ENCODE measurements at regions not wholly inside any gene's neighbourhood (a gene's known extent, or its start where the extent isn't known, plus 50 kb on each side); places are given as distances from the start of the nearest gene placed in this dataset.
"Not testable (repeated sequence)": the region's sequence is repeated elsewhere in the genome, so short reads cannot be mapped to it uniquely, and the experiment has no call there.

DNA sequence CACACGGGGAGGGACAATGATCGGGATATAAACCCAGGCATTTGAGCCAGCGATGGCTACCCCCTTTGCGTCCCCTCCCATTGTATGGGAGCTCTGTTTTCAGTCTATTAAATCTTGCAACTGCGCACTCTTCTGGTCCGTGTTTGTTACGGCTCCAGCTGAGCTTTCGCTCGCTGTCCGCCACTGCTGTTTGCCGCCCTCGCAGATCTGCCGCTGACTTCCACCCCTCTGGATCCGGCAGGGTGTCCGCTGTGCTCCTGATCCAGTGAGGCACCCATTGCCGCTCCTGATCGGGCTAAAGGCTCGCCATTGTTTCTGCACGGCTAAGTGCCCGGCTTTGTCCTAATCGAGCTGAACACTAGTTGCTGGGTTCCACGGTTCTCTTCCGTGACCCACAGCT lies 87.3 kb downstream of the ASB1 start:
- not testable (repeated sequence) for TF ChIP-seq CTCF, POLR2A (IDR thresholded peaks at IDR 0.05)

All from ovary (tissue), 3 donors.